ENCODE measurements at regions not wholly inside any gene's neighbourhood (a gene's known extent, or its start where the extent isn't known, plus 50 kb on each side); places are given as distances from the start of the nearest gene placed in this dataset.

DNA sequence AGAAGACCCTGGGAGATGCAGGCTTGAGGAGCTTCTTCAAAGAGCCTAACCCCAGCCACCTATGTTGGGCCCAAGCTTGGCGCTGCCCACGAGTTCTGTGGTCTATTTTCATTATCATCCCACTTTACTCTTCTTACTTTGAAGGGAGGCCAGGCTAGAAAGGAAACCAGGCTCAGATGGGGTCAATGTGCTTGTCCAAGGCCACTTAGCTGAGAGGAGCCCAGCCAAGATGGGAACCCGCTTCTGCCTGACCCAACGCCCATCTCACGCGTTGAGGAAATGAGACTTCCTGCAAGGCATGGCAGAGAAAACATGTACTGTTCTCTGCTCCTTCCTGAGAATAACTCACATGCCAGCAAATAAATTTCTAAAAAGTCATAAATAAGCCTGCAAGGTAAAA is 486.3 kb upstream of the PROK2 start:
- TF ChIP-seq, protein P1, sequence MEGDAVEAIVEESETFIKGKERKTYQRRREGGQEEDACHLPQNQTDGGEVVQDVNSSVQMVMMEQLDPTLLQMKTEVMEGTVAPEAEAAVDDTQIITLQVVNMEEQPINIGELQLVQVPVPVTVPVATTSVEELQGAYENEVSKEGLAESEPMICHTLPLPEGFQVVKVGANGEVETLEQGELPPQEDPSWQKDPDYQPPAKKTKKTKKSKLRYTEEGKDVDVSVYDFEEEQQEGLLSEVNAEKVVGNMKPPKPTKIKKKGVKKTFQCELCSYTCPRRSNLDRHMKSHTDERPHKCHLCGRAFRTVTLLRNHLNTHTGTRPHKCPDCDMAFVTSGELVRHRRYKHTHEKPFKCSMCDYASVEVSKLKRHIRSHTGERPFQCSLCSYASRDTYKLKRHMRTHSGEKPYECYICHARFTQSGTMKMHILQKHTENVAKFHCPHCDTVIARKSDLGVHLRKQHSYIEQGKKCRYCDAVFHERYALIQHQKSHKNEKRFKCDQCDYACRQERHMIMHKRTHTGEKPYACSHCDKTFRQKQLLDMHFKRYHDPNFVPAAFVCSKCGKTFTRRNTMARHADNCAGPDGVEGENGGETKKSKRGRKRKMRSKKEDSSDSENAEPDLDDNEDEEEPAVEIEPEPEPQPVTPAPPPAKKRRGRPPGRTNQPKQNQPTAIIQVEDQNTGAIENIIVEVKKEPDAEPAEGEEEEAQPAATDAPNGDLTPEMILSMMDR (IDR thresholded peaks at IDR 0.05): no peak
- TF ChIP-seq POLR2A (IDR thresholded peaks at IDR 0.05): no peak

Data from right lobe of liver (tissue), 4 donors.